WTC11 (cell line): ENCODE measurements at regions not wholly inside any gene's neighbourhood (a gene's known extent, or its start where the extent isn't known, plus 50 kb on each side); places are given as distances from the start of the nearest gene placed in this dataset.

ENCODE experiments used
- ATAC-seq: fragments of 200-7000 bp; cut with Tn5 transposase; 2 replicates; pipeline ENCODE4 v1.10.0; 2021; ENCODE audit warnings: mild to moderate bottlenecking, moderate library complexity
- CTCF ChIA-PET: fragments of 300-600 bp; sonication (Branson Sonifier 250); formaldehyde crosslinking; loops from one replicate; lab custom pipeline; 2021; ENCODE audit warnings: antibody characterized with exemption; lab: Charles Lee
- POLR2A ChIA-PET: fragments of 350-600 bp; sonication (Branson Sonifier 250); formaldehyde crosslinking; loops from one replicate; lab custom pipeline; 2021; ENCODE audit warnings: antibody characterized with exemption; lab: Charles Lee
- DNase-seq: peaks from one replicate; pipeline ENCODE4 v3.0.0; 2021; ENCODE audit warnings: low spot score
- H3K27ac Mint-ChIP-seq: 2 replicates; pipeline ENCODE4 v1.8.0; 2021; ENCODE audit warnings: mixed read lengths
- H3K27me3 Mint-ChIP-seq: 2 replicates; pipeline ENCODE4 v1.8.0; 2021; ENCODE audit warnings: low read depth, mild to moderate bottlenecking, moderate library complexity, mixed read lengths
- H3K36me3 Mint-ChIP-seq: 2 replicates; pipeline ENCODE4 v1.8.0; 2021; ENCODE audit warnings: mixed read lengths
- H3K4me1 Mint-ChIP-seq: 2 replicates; pipeline ENCODE4 v1.8.0; 2022; ENCODE audit warnings: mixed read lengths
- H3K4me3 Mint-ChIP-seq: 2 replicates; pipeline ENCODE4 v1.8.0; 2021; ENCODE audit warnings: mild to moderate bottlenecking, moderate library complexity, mixed read lengths
- H3K9me3 Mint-ChIP-seq: 2 replicates; pipeline ENCODE4 v1.8.0; 2021; ENCODE audit warnings: mixed read lengths
- ATF1 ChIP-seq: sonication (generic); formaldehyde crosslinking; IDR thresholded peaks from 2 replicates; pipeline ENCODE4 v1.8.1; 2023; ENCODE audit warnings: mild to moderate bottlenecking, moderate library complexity, missing genetic modification reagents
- CDX4 ChIP-seq: fragments of 250-450 bp; sonication (Bioruptor Pico); IDR thresholded peaks from 2 replicates; pipeline ENCODE4 v1.9.0; 2021; ENCODE audit warnings: moderate library complexity, mild to moderate bottlenecking, inconsistent platforms, borderline replicate concordance
- CREM ChIP-seq: sonication (generic); formaldehyde crosslinking; IDR thresholded peaks from 2 replicates; pipeline ENCODE4 v1.8.1; 2022; ENCODE audit warnings: mild to moderate bottlenecking, missing genetic modification reagents, moderate library complexity
- ELF4 ChIP-seq: sonication (generic); formaldehyde crosslinking; IDR thresholded peaks from 2 replicates; pipeline ENCODE4 v1.8.1; 2022; ENCODE audit warnings: low read depth, mild to moderate bottlenecking, moderate library complexity, missing genetic modification reagents
- ERG ChIP-seq: fragments of 250-450 bp; sonication (Bioruptor Pico); IDR thresholded peaks from 2 replicates; pipeline ENCODE4 v1.8.0; 2021; ENCODE audit warnings: mild to moderate bottlenecking
- ETV6 ChIP-seq: sonication (generic); formaldehyde crosslinking; IDR thresholded peaks from 2 replicates; pipeline ENCODE4 v1.8.1; 2022; ENCODE audit warnings: mild to moderate bottlenecking, missing genetic modification reagents
- GTF2I ChIP-seq: fragments of 250-450 bp; sonication (Bioruptor Pico); conservative IDR thresholded peaks from 2 replicates; pipeline ENCODE4 v1.4.0; 2021; ENCODE audit warnings: mild to moderate bottlenecking
- NR1H2 ChIP-seq: sonication (generic); formaldehyde crosslinking; IDR thresholded peaks from 2 replicates; pipeline ENCODE4 v1.9.0; 2021; ENCODE audit warnings: mild to moderate bottlenecking, moderate library complexity, missing genetic modification reagents
- NR2C2 ChIP-seq: sonication (generic); formaldehyde crosslinking; IDR thresholded peaks from 2 replicates; pipeline ENCODE4 v1.8.0; 2022; ENCODE audit warnings: mild to moderate bottlenecking, missing genetic modification reagents
- PRRX2 ChIP-seq: fragments of 250-450 bp; sonication (Bioruptor Pico); IDR thresholded peaks from 2 replicates; pipeline ENCODE4 v1.8.0; 2021; ENCODE audit warnings: mild to moderate bottlenecking
- STAT6 ChIP-seq: sonication (generic); formaldehyde crosslinking; conservative IDR thresholded peaks from 2 replicates; pipeline ENCODE4 v1.8.1; 2023; ENCODE audit warnings: mild to moderate bottlenecking, low read depth, missing genetic modification reagents, moderate library complexity
- TP53 ChIP-seq: sonication (generic); formaldehyde crosslinking; IDR thresholded peaks from 2 replicates; pipeline ENCODE4 v1.8.1; 2023; ENCODE audit warnings: mild to moderate bottlenecking, missing genetic modification reagents
- ZNF232 ChIP-seq: sonication (generic); formaldehyde crosslinking; IDR thresholded peaks from 2 replicates; pipeline ENCODE4 v1.8.0; 2022; ENCODE audit warnings: mild to moderate bottlenecking, missing genetic modification reagents
- TF ChIP-seq, protein P1 (sequence below): fragments of 250-450 bp; sonication (Bioruptor Pico); IDR thresholded peaks from 2 replicates; pipeline ENCODE4 v1.9.0; 2021; ENCODE audit warnings: mild to moderate bottlenecking, borderline replicate concordance
- TF ChIP-seq, protein P2 (sequence below): sonication (generic); formaldehyde crosslinking; IDR thresholded peaks from 2 replicates; pipeline ENCODE4 v1.8.1; 2022; ENCODE audit warnings: low read depth, missing genetic modification reagents, borderline replicate concordance
- TF ChIP-seq, protein P3 (sequence below): sonication (generic); formaldehyde crosslinking; IDR thresholded peaks from 2 replicates; pipeline ENCODE4 v1.8.0; 2023; ENCODE audit warnings: missing genetic modification reagents

- TF ChIP-seq GTF2I (CRISPR knock-in tag), result no peak
- no peak for TF ChIP-seq PRRX2 (CRISPR knock-in tag)
- TF ChIP-seq ELF4, result no peak
- TF ChIP-seq, protein P1, sequence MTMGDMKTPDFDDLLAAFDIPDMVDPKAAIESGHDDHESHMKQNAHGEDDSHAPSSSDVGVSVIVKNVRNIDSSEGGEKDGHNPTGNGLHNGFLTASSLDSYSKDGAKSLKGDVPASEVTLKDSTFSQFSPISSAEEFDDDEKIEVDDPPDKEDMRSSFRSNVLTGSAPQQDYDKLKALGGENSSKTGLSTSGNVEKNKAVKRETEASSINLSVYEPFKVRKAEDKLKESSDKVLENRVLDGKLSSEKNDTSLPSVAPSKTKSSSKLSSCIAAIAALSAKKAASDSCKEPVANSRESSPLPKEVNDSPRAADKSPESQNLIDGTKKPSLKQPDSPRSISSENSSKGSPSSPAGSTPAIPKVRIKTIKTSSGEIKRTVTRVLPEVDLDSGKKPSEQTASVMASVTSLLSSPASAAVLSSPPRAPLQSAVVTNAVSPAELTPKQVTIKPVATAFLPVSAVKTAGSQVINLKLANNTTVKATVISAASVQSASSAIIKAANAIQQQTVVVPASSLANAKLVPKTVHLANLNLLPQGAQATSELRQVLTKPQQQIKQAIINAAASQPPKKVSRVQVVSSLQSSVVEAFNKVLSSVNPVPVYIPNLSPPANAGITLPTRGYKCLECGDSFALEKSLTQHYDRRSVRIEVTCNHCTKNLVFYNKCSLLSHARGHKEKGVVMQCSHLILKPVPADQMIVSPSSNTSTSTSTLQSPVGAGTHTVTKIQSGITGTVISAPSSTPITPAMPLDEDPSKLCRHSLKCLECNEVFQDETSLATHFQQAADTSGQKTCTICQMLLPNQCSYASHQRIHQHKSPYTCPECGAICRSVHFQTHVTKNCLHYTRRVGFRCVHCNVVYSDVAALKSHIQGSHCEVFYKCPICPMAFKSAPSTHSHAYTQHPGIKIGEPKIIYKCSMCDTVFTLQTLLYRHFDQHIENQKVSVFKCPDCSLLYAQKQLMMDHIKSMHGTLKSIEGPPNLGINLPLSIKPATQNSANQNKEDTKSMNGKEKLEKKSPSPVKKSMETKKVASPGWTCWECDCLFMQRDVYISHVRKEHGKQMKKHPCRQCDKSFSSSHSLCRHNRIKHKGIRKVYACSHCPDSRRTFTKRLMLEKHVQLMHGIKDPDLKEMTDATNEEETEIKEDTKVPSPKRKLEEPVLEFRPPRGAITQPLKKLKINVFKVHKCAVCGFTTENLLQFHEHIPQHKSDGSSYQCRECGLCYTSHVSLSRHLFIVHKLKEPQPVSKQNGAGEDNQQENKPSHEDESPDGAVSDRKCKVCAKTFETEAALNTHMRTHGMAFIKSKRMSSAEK (CRISPR knock-in tag), result no peak
- TF ChIP-seq, protein P2, sequence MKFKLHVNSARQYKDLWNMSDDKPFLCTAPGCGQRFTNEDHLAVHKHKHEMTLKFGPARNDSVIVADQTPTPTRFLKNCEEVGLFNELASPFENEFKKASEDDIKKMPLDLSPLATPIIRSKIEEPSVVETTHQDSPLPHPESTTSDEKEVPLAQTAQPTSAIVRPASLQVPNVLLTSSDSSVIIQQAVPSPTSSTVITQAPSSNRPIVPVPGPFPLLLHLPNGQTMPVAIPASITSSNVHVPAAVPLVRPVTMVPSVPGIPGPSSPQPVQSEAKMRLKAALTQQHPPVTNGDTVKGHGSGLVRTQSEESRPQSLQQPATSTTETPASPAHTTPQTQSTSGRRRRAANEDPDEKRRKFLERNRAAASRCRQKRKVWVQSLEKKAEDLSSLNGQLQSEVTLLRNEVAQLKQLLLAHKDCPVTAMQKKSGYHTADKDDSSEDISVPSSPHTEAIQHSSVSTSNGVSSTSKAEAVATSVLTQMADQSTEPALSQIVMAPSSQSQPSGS (CRISPR knock-in tag), result no peak
- TF ChIP-seq TP53 (CRISPR knock-in tag), result no peak
- TF ChIP-seq, all 79 proteins: peak for 0
These were observed 252.7 kb downstream of the KCNRG start (continued) for GRCh38 chr13:50267917-50268316.

DNA sequence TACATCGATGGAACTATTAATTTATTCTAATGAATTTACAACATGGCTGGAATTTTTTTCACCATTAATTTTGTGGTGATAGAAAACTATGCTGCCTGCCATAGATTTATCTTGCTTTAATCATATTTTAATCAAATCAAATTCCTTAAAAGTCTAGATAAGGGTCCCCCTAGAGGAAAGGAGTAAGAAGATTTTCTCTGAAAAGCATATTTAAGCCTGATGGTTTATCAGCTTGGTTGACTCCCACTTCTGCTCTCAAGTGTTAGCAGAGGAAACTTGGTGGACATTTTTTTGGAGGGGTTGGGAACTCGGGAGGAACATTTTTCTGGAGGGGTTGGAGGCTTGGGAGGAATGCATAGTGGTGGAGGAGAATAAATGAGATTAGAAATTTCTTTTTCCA lies 253.3 kb downstream of the KCNRG start:
- Mint-ChIP-seq H3K9me3 (peaks cover 12% of the 10 kb centered on the region; the same call in 1 of the 2 replicates), H3K4me3 (no peak overlapping the region), H3K27ac (no peak overlapping the region), H3K4me1 (peaks cover 6% of the 10 kb centered on the region), H3K27me3 (no peaks in the 10 kb centered on the region), H3K36me3 (no peaks in the 10 kb centered on the region)
- CTCF ChIA-PET, result no interaction called here
- POLR2A ChIA-PET, result no interaction called here
- ATAC-seq, result no peak
- TF ChIP-seq, protein P3, sequence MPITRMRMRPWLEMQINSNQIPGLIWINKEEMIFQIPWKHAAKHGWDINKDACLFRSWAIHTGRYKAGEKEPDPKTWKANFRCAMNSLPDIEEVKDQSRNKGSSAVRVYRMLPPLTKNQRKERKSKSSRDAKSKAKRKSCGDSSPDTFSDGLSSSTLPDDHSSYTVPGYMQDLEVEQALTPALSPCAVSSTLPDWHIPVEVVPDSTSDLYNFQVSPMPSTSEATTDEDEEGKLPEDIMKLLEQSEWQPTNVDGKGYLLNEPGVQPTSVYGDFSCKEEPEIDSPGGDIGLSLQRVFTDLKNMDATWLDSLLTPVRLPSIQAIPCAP (CRISPR knock-in tag), result no peak
- no peak for TF ChIP-seq STAT6
- no peak for TF ChIP-seq ETV6 (CRISPR knock-in tag)
- no peak for TF ChIP-seq ZNF232 (CRISPR knock-in tag)
- no peak for TF ChIP-seq NR2C2 (CRISPR knock-in tag)
- no peak for TF ChIP-seq CDX4 (CRISPR knock-in tag)
- TF ChIP-seq ATF1 (CRISPR knock-in tag), result no peak
- TF ChIP-seq CREM (CRISPR knock-in tag), result no peak
- no peak for TF ChIP-seq NR1H2 (CRISPR knock-in tag)
- no peak for TF ChIP-seq ERG
- DNase-seq, result no peak
